SU-DHL-6 (cell line): ENCODE measurements at regions not wholly inside any gene's neighbourhood (a gene's known extent, or its start where the extent isn't known, plus 50 kb on each side); places are given as distances from the start of the nearest gene placed in this dataset.

ENCODE experiments used
- CTCF ChIP-seq: fragments of 200-600 bp; sonication (generic); IDR thresholded peaks from one replicate; pipeline ENCODE4 v1.5.1; 2017; ENCODE audit warnings: antibody characterized with exemption, mild to moderate bottlenecking, low read length, moderate library complexity; ENCODE audit not compliant: insufficient read depth, poor library complexity, severe bottlenecking
- EZH2phosphoT487 ChIP-seq: fragments of 200-600 bp; sonication (generic), shearing (Covaris generic); conservative IDR thresholded peaks from 2 replicates; pipeline ENCODE4 v1.6.1; 2018; ENCODE audit warnings: mild to moderate bottlenecking, antibody characterized with exemption, low read length, moderate library complexity, mixed read lengths

DNA sequence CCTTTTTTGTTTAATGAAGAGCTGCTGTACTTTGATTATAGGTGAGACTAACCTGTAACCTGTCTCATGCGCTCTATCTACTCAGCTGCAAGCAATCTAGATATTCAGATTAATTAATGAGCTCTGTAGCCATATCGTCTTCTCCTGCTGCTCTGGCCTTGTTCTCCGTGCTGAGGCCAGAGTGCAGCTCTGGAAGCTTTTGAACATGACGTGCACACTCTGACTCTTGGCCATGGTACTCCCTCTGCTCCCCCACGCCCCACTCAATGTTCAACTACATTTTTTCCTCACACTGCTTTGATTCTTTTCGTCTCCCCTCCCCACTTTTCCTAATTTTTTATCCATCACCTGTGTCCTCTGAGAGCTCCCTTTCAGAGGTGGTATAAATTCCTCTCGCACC lies 751.8 kb downstream of the FGF9 start:
- TF ChIP-seq CTCF (no peak), EZH2phosphoT487 (no peak)
